ENCODE measurements at regions not wholly inside any gene's neighbourhood (a gene's known extent, or its start where the extent isn't known, plus 50 kb on each side); places are given as distances from the start of the nearest gene placed in this dataset.

GRCh38 chr2:21656330-21657075, 532.7 kb downstream of the TDRD15 start:
- no peak for TF ChIP-seq SIN3A (IDR thresholded peaks at IDR 0.05; ENCODE audit: borderline replicate concordance, insufficient read depth, low read length)
- TF ChIP-seq POLR2AphosphoS5 (IDR thresholded peaks at IDR 0.05; ENCODE audit: low read depth, low read length), result no peak
- TF ChIP-seq REST (IDR thresholded peaks at IDR 0.05; ENCODE audit: insufficient read depth in 1 of 2, low read depth in 2 of 2, low read length in 2 of 2), result no peak

GRCh38 chr2:21657445-21657844, 533.7 kb downstream of the TDRD15 start:
- TF ChIP-seq REST (IDR thresholded peaks at IDR 0.05; ENCODE audit: insufficient read depth in 1 of 2, low read depth in 2 of 2, low read length in 2 of 2) (no peak), TAF1 (IDR thresholded peaks at IDR 0.05; ENCODE audit: borderline replicate concordance, insufficient read depth, low read length) (no peak), SIN3A (IDR thresholded peaks at IDR 0.05; ENCODE audit: borderline replicate concordance, insufficient read depth, low read length) (no peak), POLR2AphosphoS5 (IDR thresholded peaks at IDR 0.05; ENCODE audit: low read depth, low read length) (no peak), FOXP2 (optimal IDR thresholded peaks at IDR 0.05; ENCODE audit: borderline replicate concordance, extremely low read depth, extremely low read length, insufficient read depth) (no peak)

- no peak for TF ChIP-seq FOXP2 (optimal IDR thresholded peaks at IDR 0.05; ENCODE audit: borderline replicate concordance, extremely low read depth, extremely low read length, insufficient read depth)
- no peak for TF ChIP-seq REST (IDR thresholded peaks at IDR 0.05; ENCODE audit: insufficient read depth in 1 of 2, low read depth in 2 of 2, low read length in 2 of 2)
- TF ChIP-seq TAF1 (IDR thresholded peaks at IDR 0.05; ENCODE audit: borderline replicate concordance, insufficient read depth, low read length), result no peak
- no peak for TF ChIP-seq POLR2AphosphoS5 (IDR thresholded peaks at IDR 0.05; ENCODE audit: low read depth, low read length)
These were observed 534.5 kb downstream of the TDRD15 start for GRCh38 chr2:21658269-21658668.

GRCh38 chr2:21658907-21659477, 535.2 kb downstream of the TDRD15 start:
- no peak for TF ChIP-seq POLR2AphosphoS5 (IDR thresholded peaks at IDR 0.05; ENCODE audit: low read depth, low read length)
- no peak for TF ChIP-seq SIN3A (IDR thresholded peaks at IDR 0.05; ENCODE audit: borderline replicate concordance, insufficient read depth, low read length)
- TF ChIP-seq REST (IDR thresholded peaks at IDR 0.05; ENCODE audit: insufficient read depth in 1 of 2, low read depth in 2 of 2, low read length in 2 of 2), result no peak
- no peak for TF ChIP-seq TAF1 (IDR thresholded peaks at IDR 0.05; ENCODE audit: borderline replicate concordance, insufficient read depth, low read length)
- no peak for TF ChIP-seq FOXP2 (optimal IDR thresholded peaks at IDR 0.05; ENCODE audit: borderline replicate concordance, extremely low read depth, extremely low read length, insufficient read depth)

All from PFSK-1 (cell line).